Fibroblast of lung (primary cell): ENCODE measurements at regions not wholly inside any gene's neighbourhood (a gene's known extent, or its start where the extent isn't known, plus 50 kb on each side); places are given as distances from the start of the nearest gene placed in this dataset.
"Not testable (repeated sequence)": the region's sequence is repeated elsewhere in the genome, so short reads cannot be mapped to it uniquely, and the experiment has no call there.

ENCODE experiments used
- DNase-seq, 2 donors: peaks; one replicate each; pipeline versions ENCODE4 v3.0.0 to v3.0.0-alpha.2; 2010; ENCODE audit warnings: low read depth in 2 of 2
- H2AFZ ChIP-seq: 2 replicates; pipeline ENCODE4 v1.5.1; 2012; ENCODE audit warnings: low read length, control low read depth, inconsistent platforms
- H3K27ac ChIP-seq: 2 replicates; pipeline ENCODE4 v1.5.1; 2011; ENCODE audit warnings: low read length, control low read depth; ENCODE audit not compliant: insufficient read depth
- H3K27me3 ChIP-seq: 2 replicates; pipeline ENCODE4 v1.5.1; 2011; ENCODE audit warnings: mild to moderate bottlenecking, low read length; ENCODE audit not compliant: control insufficient read depth, insufficient read depth
- H3K36me3 ChIP-seq: 2 replicates; pipeline ENCODE4 v1.5.1; 2011; ENCODE audit warnings: low read length; ENCODE audit not compliant: control insufficient read depth, insufficient read depth
- H3K4me1 ChIP-seq: 2 replicates; pipeline ENCODE4 v1.5.1; 2011; ENCODE audit warnings: low read length; ENCODE audit not compliant: control insufficient read depth, insufficient read depth; ENCODE audit errors: extremely low read depth
- H3K4me2 ChIP-seq: 2 replicates; pipeline ENCODE4 v1.5.1; 2011; ENCODE audit warnings: low read length, control low read depth; ENCODE audit not compliant: insufficient read depth; ENCODE audit errors: extremely low read depth
- H3K4me3 ChIP-seq, 4 experiments: fragments of 200-600 bp in 1 of 4; sonication (generic) in 1 of 4; replicated peaks in 1 of 4; 2 replicates each; pipeline ENCODE4 v1.5.1; 2011 to 2016; ENCODE audit warnings: low read length in 4 of 4, low read depth in 3 of 4, mild to moderate bottlenecking in 3 of 4, control low read depth in 2 of 4, inconsistent platforms in 1 of 4, mixed read lengths in 1 of 4; ENCODE audit not compliant: insufficient read depth in 1 of 4; ENCODE audit errors: control extremely low read depth in 1 of 4
- H3K79me2 ChIP-seq: 2 replicates; pipeline ENCODE4 v1.5.1; 2012; ENCODE audit warnings: mild to moderate bottlenecking, low read length, inconsistent platforms; ENCODE audit not compliant: control insufficient read depth, insufficient read depth
- H3K9ac ChIP-seq: 2 replicates; pipeline ENCODE4 v1.5.1; 2011; ENCODE audit warnings: mild to moderate bottlenecking, low read length, control low read depth; ENCODE audit not compliant: insufficient read depth
- H3K9me3 ChIP-seq: 2 replicates; pipeline ENCODE4 v1.5.1; 2012; ENCODE audit warnings: low read depth, low read length; ENCODE audit not compliant: control insufficient read depth, insufficient read depth
- H4K20me1 ChIP-seq: 2 replicates; pipeline ENCODE4 v1.5.1; 2011; ENCODE audit warnings: low read length; ENCODE audit not compliant: control insufficient read depth, insufficient read depth; ENCODE audit errors: extremely low read depth
- EZH2 ChIP-seq: IDR thresholded peaks from 2 replicates; pipeline ENCODE4 v1.5.1; 2012; ENCODE audit warnings: low read length, control low read depth, mild to moderate bottlenecking; ENCODE audit errors: missing control alignments
- TF ChIP-seq, protein P1 (sequence below), 2 donors: IDR thresholded peaks in 1 of 2; conservative IDR thresholded peaks in 1 of 2; 1 replicate in 1 of 2; 2 replicates in 1 of 2; pipeline ENCODE4 v1.5.1; 2011 to 2012; ENCODE audit warnings: low read length in 2 of 2, control low read depth in 1 of 2, inconsistent platforms in 1 of 2, low read depth in 1 of 2, mild to moderate bottlenecking in 1 of 2

DNA sequence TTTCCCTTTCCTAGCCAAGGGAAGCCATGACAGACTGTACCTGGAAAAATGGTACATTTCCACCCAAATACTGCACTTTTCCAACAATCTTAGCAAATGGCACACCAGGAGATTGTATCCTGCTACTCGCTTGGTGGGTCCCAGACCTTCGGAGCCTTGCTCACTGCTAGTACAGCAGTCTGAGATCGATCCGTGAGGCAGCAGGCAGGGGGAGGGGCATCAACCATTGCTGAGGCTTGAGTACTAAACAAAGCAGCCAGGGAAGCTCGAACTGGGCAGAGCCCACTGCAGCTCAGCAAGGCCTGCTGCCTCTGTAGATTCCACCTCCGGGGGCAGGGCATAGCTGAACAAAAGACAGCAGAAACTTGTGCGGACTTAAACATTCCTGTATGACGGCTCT is 218.8 kb downstream of the LRIG3 start:
- H3K4me3 ChIP-seq: no peak overlapping the region
- no peak overlapping the region for H3K9ac ChIP-seq
- no peaks in the 10 kb centered on the region for H3K79me2 ChIP-seq
- no peak overlapping the region for H3K27ac ChIP-seq
- no peaks in the 10 kb centered on the region for H3K27me3 ChIP-seq
- H3K4me1 ChIP-seq: no peaks in the 10 kb centered on the region
- no peak for DNase-seq
- H3K4me2 ChIP-seq: no peak overlapping the region
- no peaks in the 10 kb centered on the region for H3K9me3 ChIP-seq
- TF ChIP-seq EZH2: no peak
- TF ChIP-seq, protein P1, sequence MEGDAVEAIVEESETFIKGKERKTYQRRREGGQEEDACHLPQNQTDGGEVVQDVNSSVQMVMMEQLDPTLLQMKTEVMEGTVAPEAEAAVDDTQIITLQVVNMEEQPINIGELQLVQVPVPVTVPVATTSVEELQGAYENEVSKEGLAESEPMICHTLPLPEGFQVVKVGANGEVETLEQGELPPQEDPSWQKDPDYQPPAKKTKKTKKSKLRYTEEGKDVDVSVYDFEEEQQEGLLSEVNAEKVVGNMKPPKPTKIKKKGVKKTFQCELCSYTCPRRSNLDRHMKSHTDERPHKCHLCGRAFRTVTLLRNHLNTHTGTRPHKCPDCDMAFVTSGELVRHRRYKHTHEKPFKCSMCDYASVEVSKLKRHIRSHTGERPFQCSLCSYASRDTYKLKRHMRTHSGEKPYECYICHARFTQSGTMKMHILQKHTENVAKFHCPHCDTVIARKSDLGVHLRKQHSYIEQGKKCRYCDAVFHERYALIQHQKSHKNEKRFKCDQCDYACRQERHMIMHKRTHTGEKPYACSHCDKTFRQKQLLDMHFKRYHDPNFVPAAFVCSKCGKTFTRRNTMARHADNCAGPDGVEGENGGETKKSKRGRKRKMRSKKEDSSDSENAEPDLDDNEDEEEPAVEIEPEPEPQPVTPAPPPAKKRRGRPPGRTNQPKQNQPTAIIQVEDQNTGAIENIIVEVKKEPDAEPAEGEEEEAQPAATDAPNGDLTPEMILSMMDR (conservative IDR thresholded peaks at IDR 0.05 in 1 of 2, IDR thresholded peaks at IDR 0.05 in 1 of 2; ENCODE audit: low read depth in 1 of 2, low read length in 2 of 2): no peak
- H2AFZ ChIP-seq: no peak overlapping the region
- H3K36me3 ChIP-seq: no peaks in the 10 kb centered on the region
- H4K20me1 ChIP-seq: no peaks in the 10 kb centered on the region

DNA sequence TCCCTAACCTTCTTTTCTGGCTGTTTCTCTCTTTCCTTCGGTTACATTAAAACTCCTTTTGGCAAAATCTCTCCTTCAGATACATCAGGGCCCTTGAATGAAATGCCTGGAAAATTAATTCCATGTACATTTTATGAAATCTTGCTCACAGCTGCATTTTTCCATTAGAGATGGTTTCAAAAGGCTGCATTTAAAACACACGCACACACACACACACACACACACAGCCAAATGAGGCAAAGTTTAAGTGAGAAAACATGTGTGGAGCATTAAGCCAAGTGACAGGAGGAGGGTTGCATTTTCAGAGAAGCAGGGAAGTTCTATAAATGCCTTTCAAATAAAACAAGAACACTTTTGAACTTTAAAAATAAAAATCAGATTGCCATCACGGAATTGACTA is 216.4 kb downstream of the LRIG3 start:
- Histone ChIP-seq H4K20me1 (no peaks in the 10 kb centered on the region), H3K4me3 (no peak overlapping the region), H3K9ac (no peak overlapping the region), H3K4me1 (no peaks in the 10 kb centered on the region), H3K9me3 (no peaks in the 10 kb centered on the region), H3K36me3 (no peaks in the 10 kb centered on the region), H3K27me3 (no peaks in the 10 kb centered on the region), H2AFZ (no peak overlapping the region), H3K79me2 (no peaks in the 10 kb centered on the region), H3K4me2 (no peak overlapping the region), H3K27ac (no peak overlapping the region)
- no peak for TF ChIP-seq EZH2
- TF ChIP-seq, protein P1 (conservative IDR thresholded peaks at IDR 0.05 in 1 of 2, IDR thresholded peaks at IDR 0.05 in 1 of 2; ENCODE audit: low read depth in 1 of 2, low read length in 2 of 2): no peak
- peak in 1 of 2 donors; percentile 63 for DNase-seq

DNA sequence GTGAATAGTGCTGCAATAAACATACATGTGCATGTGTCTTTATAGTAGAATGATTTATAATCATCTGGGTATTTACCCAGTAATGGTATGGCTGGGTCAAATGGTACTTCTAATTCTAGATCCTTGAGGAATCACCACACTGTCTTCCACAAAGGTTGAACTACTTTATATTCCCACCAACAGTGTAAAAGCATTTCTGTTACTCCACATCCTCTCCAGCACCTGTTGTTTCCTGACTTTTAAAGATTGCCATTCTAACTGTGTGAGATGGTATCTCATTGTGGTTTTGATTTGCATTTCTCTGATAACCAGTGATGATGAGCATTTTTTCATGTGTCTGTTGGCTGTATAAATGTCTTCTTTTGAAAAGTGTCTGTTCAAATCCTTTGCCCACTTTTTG is 215.5 kb downstream of the LRIG3 start:
- not testable (repeated sequence) for H3K27ac ChIP-seq, H3K27me3 ChIP-seq, H3K36me3 ChIP-seq, DNase-seq, H3K4me1 ChIP-seq, H3K9ac ChIP-seq, H2AFZ ChIP-seq, H4K20me1 ChIP-seq, H3K4me3 ChIP-seq, H3K4me2 ChIP-seq, H3K79me2 ChIP-seq, H3K9me3 ChIP-seq

DNA sequence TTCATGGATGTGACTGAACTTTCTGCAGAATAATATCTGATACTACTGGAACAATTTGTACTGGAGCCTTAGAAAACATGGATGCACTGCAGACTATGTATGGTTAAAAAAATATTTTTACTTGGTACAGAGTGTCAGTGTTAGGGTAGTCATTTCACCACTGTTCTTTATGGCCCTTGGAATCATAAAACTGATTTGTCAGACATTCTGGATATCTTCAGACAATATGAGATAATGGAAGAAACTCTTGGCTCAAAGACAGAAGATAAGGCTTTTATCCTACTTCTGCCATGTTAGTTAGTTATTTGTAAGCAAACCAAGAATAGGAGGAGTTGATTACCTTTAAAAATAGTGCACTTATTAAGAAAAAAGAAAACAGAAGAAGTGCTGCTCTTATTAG is 209.4 kb downstream of the LRIG3 start:
- no peak for DNase-seq
- Histone ChIP-seq H3K79me2 (no peaks in the 10 kb centered on the region), H3K9me3 (no peaks in the 10 kb centered on the region), H3K9ac (no peak overlapping the region), H3K27ac (no peak overlapping the region), H2AFZ (no peak overlapping the region), H4K20me1 (no peaks in the 10 kb centered on the region), H3K27me3 (no peaks in the 10 kb centered on the region), H3K36me3 (no peaks in the 10 kb centered on the region), H3K4me2 (no peak overlapping the region), H3K4me3 (no peak overlapping the region), H3K4me1 (no peaks in the 10 kb centered on the region)
- TF ChIP-seq EZH2: no peak
- TF ChIP-seq, protein P1 (conservative IDR thresholded peaks at IDR 0.05 in 1 of 2, IDR thresholded peaks at IDR 0.05 in 1 of 2; ENCODE audit: low read depth in 1 of 2, low read length in 2 of 2): no peak
